HEK293 (cell line): ENCODE measurements at regions not wholly inside any gene's neighbourhood (a gene's known extent, or its start where the extent isn't known, plus 50 kb on each side); places are given as distances from the start of the nearest gene placed in this dataset.

Experiments used
- CTCF ChIA-PET: fragments of 350-600 bp; formaldehyde crosslinking; extraction: SDS; loops from one replicate; lab custom pipeline; 2021; ENCODE audit warnings: antibody characterized with exemption; lab: Yijun Ruan, JAX
- POLR2A ChIA-PET: fragments of 300-600 bp; formaldehyde crosslinking; extraction: SDS; loops from one replicate; lab custom pipeline; 2020; ENCODE audit warnings: antibody characterized with exemption, inconsistent platforms; lab: Yijun Ruan, JAX
- H3K27ac ChIP-seq: fragments of 200-500 bp; sonication (Bioruptor generic); 2 replicates; pipeline ENCODE4 v1.5.1; 2014; ENCODE audit warnings: low read depth, low read length, control low read depth, inconsistent platforms; ENCODE audit errors: extremely low read depth
- H3K36me3 ChIP-seq, 2 experiments: fragments of 200-500 bp in 1 of 2; sonication (Bioruptor generic) in 1 of 2; 1 replicate in 1 of 2; 2 replicates in 1 of 2; pipeline ENCODE4 v1.5.1; 2014 to 2017; ENCODE audit warnings: inconsistent platforms in 2 of 2, low read length in 2 of 2; ENCODE audit not compliant: control insufficient read depth in 2 of 2, insufficient read depth in 1 of 2
- H3K4me1 ChIP-seq: fragments of 200-500 bp; sonication (Bioruptor generic); 2 replicates; pipeline ENCODE4 v1.5.1; 2014; ENCODE audit warnings: mild to moderate bottlenecking, low read length, inconsistent platforms; ENCODE audit not compliant: control insufficient read depth, insufficient read depth
- H3K4me3 ChIP-seq: 2 replicates; pipeline ENCODE4 v1.5.1; 2011; ENCODE audit warnings: low read depth, mild to moderate bottlenecking, control low read depth, low read length, moderate library complexity
- H3K9me3 ChIP-seq: fragments of 200-500 bp; sonication (Bioruptor generic); 2 replicates; pipeline ENCODE4 v1.5.1; 2014; ENCODE audit warnings: low read depth, low read length, inconsistent platforms; ENCODE audit not compliant: control insufficient read depth, insufficient read depth
- GLI4 ChIP-seq: fragments of 450-650 bp; formaldehyde crosslinking; IDR thresholded peaks from 2 replicates; pipeline ENCODE4 v1.5.1; 2016; ENCODE audit warnings: missing biosample characterization, missing genetic modification characterization
- HOXC10 ChIP-seq: sonication (generic); formaldehyde crosslinking; IDR thresholded peaks from 2 replicates; pipeline ENCODE4 v1.8.1; 2023; ENCODE audit warnings: mild to moderate bottlenecking, missing genetic modification reagents
- OSR2 ChIP-seq: fragments of 450-650 bp; formaldehyde crosslinking; IDR thresholded peaks from 2 replicates; pipeline ENCODE4 v1.5.1; 2016; ENCODE audit warnings: missing biosample characterization, missing genetic modification characterization
- RBAK ChIP-seq: fragments of 450-650 bp; formaldehyde crosslinking; IDR thresholded peaks from 2 replicates; pipeline ENCODE4 v1.5.1; 2016; ENCODE audit warnings: missing biosample characterization, missing genetic modification characterization
- TCF7L2 ChIP-seq: IDR thresholded peaks from 2 replicates; pipeline ENCODE4 v1.6.1; 2011; ENCODE audit warnings: low read depth, mild to moderate bottlenecking, inconsistent platforms, low read length, moderate library complexity, borderline replicate concordance
- TRIM28 ChIP-seq: IDR thresholded peaks from 2 replicates; pipeline ENCODE4 v1.6.1; 2011; ENCODE audit warnings: low read length, control low read depth, borderline replicate concordance
- WT1 ChIP-seq: fragments of 450-650 bp; formaldehyde crosslinking; IDR thresholded peaks from 2 replicates; pipeline ENCODE4 v1.5.1; 2016; ENCODE audit warnings: missing biosample characterization, missing genetic modification characterization
- ZBTB20 ChIP-seq: fragments of 450-650 bp; formaldehyde crosslinking; IDR thresholded peaks from 2 replicates; pipeline ENCODE4 v1.5.1; 2016; ENCODE audit warnings: missing biosample characterization, missing genetic modification characterization
- ZEB2 ChIP-seq: fragments of 450-650 bp; formaldehyde crosslinking; IDR thresholded peaks from 2 replicates; pipeline ENCODE4 v1.5.1; 2016; ENCODE audit warnings: missing biosample characterization, missing genetic modification characterization
- ZNF132 ChIP-seq: fragments of 450-650 bp; formaldehyde crosslinking; IDR thresholded peaks from 2 replicates; pipeline ENCODE4 v1.5.1; 2017; ENCODE audit warnings: missing biosample characterization, missing genetic modification characterization, borderline replicate concordance
- ZNF24 ChIP-seq: fragments of 450-650 bp; formaldehyde crosslinking; IDR thresholded peaks from 2 replicates; pipeline ENCODE4 v1.5.1; 2016; ENCODE audit warnings: missing biosample characterization, missing genetic modification characterization
- ZNF37A ChIP-seq: fragments of 450-650 bp; IDR thresholded peaks from 2 replicates; pipeline ENCODE4 v1.5.1; 2018; ENCODE audit warnings: missing biosample characterization, missing genetic modification characterization
- ZNF426 ChIP-seq: fragments of 450-650 bp; formaldehyde crosslinking; IDR thresholded peaks from 2 replicates; pipeline ENCODE4 v1.5.1; 2017; ENCODE audit warnings: missing biosample characterization, missing genetic modification characterization, mild to moderate bottlenecking, inconsistent platforms, moderate library complexity
- ZNF76 ChIP-seq: fragments of 450-650 bp; formaldehyde crosslinking; IDR thresholded peaks from 2 replicates; pipeline ENCODE4; 2016; ENCODE audit warnings: low read depth, missing biosample characterization, missing genetic modification characterization, borderline replicate concordance
- ZNF768 ChIP-seq: fragments of 450-650 bp; formaldehyde crosslinking; IDR thresholded peaks from 2 replicates; pipeline ENCODE4 v1.5.1; 2018; ENCODE audit warnings: missing biosample characterization, mild to moderate bottlenecking, missing genetic modification characterization
- ZSCAN16 ChIP-seq: fragments of 450-650 bp; formaldehyde crosslinking; IDR thresholded peaks from 2 replicates; pipeline ENCODE4 v1.5.1; 2016; ENCODE audit warnings: missing biosample characterization, missing genetic modification characterization
- TF ChIP-seq, protein P1 (sequence below): fragments of 450-650 bp; formaldehyde crosslinking; IDR thresholded peaks from 2 replicates; pipeline ENCODE4 v1.5.1; 2016; ENCODE audit warnings: missing biosample characterization, missing genetic modification characterization, borderline replicate concordance
- TF ChIP-seq, protein P2 (sequence below): fragments of 450-650 bp; formaldehyde crosslinking; IDR thresholded peaks from 2 replicates; pipeline ENCODE4 v1.5.1; 2016; ENCODE audit warnings: missing biosample characterization, missing genetic modification characterization
- TF ChIP-seq, protein P3 (sequence below): fragments of 450-650 bp; formaldehyde crosslinking; IDR thresholded peaks from 2 replicates; pipeline ENCODE4 v1.5.1; 2017; ENCODE audit warnings: missing biosample characterization, missing genetic modification characterization
- TF ChIP-seq, protein P4 (sequence below): fragments of 450-650 bp; formaldehyde crosslinking; IDR thresholded peaks from 2 replicates; pipeline ENCODE4 v1.5.1; 2016; ENCODE audit warnings: missing biosample characterization, missing genetic modification characterization

DNA sequence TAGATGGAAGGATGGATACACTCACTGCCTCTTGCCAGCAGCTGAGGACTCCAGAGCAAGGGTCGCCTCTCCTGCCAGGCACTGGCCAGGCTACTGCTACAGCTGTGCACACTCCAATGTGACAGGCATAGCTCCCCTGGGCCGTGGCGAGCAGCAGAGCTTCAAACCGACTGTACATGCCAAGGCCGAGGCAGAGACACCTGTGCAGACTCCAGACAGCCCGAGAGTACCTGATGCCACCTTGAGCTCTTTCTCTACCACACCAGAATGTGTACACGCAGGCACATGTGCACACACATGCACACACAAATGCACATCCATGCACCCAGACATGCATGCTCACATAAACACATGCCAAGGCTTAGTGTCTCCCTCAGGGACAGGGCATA lies 508.3 kb upstream of the MYT1L start (continued):
- TF ChIP-seq, protein P1, sequence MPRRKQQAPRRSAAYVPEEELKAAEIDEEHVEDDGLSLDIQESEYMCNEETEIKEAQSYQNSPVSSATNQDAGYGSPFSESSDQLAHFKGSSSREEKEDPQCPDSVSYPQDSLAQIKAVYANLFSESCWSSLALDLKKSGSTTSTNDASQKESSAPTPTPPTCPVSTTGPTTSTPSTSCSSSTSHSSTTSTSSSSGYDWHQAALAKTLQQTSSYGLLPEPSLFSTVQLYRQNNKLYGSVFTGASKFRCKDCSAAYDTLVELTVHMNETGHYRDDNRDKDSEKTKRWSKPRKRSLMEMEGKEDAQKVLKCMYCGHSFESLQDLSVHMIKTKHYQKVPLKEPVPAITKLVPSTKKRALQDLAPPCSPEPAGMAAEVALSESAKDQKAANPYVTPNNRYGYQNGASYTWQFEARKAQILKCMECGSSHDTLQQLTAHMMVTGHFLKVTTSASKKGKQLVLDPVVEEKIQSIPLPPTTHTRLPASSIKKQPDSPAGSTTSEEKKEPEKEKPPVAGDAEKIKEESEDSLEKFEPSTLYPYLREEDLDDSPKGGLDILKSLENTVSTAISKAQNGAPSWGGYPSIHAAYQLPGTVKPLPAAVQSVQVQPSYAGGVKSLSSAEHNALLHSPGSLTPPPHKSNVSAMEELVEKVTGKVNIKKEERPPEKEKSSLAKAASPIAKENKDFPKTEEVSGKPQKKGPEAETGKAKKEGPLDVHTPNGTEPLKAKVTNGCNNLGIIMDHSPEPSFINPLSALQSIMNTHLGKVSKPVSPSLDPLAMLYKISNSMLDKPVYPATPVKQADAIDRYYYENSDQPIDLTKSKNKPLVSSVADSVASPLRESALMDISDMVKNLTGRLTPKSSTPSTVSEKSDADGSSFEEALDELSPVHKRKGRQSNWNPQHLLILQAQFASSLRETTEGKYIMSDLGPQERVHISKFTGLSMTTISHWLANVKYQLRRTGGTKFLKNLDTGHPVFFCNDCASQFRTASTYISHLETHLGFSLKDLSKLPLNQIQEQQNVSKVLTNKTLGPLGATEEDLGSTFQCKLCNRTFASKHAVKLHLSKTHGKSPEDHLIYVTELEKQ: no peak

DNA sequence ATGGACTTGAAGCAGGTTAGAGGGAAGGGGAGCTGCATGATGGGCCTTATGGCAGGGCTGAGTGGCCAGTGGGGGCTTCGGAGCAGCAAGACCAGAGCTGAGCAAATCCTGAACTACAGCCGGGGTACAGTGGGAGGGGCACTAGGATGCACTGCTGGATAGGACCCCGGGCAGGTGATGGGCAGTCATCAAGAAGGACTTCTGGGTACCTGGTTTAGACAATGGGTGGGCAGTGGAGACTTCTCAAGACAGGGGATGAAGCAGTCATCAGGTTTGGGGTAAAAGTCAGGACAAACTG lies 507.4 kb upstream of the MYT1L start:
- no peaks in the 10 kb centered on the region for H3K36me3 ChIP-seq
- POLR2A ChIA-PET: no interaction called here
- no peaks in the 10 kb centered on the region for H3K9me3 ChIP-seq
- H3K4me1 ChIP-seq: no peaks in the 10 kb centered on the region
- no peak overlapping the region for H3K27ac ChIP-seq
- H3K4me3 ChIP-seq: no peak overlapping the region
- TF ChIP-seq ZNF768 (no peak), ZNF426 (no peak), OSR2 (tag by site-specific recombination) (no peak), HOXC10 (CRISPR knock-in tag) (no peak), ZBTB20 (tag by site-specific recombination) (no peak), ZNF76 (no peak), RBAK (tag by site-specific recombination) (no peak), ZNF37A (no peak), TCF7L2 (no peak), TRIM28 (no peak), WT1 (tag by site-specific recombination) (no peak), ZNF132 (tag by site-specific recombination) (no peak), ZSCAN16 (no peak), ZNF24 (tag by site-specific recombination) (no peak), ZEB2 (tag by site-specific recombination) (no peak), GLI4 (tag by site-specific recombination) (no peak)
- TF ChIP-seq, protein P2, sequence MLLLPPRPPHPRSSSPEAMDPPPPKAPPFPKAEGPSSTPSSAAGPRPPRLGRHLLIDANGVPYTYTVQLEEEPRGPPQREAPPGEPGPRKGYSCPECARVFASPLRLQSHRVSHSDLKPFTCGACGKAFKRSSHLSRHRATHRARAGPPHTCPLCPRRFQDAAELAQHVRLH: no peak
- TF ChIP-seq, protein P3, sequence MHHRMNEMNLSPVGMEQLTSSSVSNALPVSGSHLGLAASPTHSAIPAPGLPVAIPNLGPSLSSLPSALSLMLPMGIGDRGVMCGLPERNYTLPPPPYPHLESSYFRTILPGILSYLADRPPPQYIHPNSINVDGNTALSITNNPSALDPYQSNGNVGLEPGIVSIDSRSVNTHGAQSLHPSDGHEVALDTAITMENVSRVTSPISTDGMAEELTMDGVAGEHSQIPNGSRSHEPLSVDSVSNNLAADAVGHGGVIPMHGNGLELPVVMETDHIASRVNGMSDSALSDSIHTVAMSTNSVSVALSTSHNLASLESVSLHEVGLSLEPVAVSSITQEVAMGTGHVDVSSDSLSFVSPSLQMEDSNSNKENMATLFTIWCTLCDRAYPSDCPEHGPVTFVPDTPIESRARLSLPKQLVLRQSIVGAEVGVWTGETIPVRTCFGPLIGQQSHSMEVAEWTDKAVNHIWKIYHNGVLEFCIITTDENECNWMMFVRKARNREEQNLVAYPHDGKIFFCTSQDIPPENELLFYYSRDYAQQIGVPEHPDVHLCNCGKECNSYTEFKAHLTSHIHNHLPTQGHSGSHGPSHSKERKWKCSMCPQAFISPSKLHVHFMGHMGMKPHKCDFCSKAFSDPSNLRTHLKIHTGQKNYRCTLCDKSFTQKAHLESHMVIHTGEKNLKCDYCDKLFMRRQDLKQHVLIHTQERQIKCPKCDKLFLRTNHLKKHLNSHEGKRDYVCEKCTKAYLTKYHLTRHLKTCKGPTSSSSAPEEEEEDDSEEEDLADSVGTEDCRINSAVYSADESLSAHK (tag by site-specific recombination): no peak
- TF ChIP-seq, protein P4, sequence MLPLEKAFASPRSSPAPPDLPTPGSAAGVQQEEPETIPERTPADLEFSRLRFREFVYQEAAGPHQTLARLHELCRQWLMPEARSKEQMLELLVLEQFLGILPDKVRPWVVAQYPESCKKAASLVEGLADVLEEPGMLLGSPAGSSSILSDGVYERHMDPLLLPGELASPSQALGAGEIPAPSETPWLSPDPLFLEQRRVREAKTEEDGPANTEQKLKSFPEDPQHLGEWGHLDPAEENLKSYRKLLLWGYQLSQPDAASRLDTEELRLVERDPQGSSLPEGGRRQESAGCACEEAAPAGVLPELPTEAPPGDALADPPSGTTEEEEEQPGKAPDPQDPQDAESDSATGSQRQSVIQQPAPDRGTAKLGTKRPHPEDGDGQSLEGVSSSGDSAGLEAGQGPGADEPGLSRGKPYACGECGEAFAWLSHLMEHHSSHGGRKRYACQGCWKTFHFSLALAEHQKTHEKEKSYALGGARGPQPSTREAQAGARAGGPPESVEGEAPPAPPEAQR (tag by site-specific recombination): no peak
- CTCF ChIA-PET: interaction anchor here (0.6 kb wide), 1 partner anchor 88 kb away, joined by 3 read pairs; no protein-coding TSS in a partner anchor
